Stomach (tissue), 8 donors: ENCODE measurements at regions not wholly inside any gene's neighbourhood (a gene's known extent, or its start where the extent isn't known, plus 50 kb on each side); places are given as distances from the start of the nearest gene placed in this dataset.

Source experiments
- DNase-seq, 2 donors: peaks; one replicate each; pipeline versions ENCODE4 v3.0.0 to v3.0.0-alpha.2; 2013 to 2019
- H3K27ac ChIP-seq, 5 donors: fragments of 200-600 bp in 4 of 5; sonication (generic) in 4 of 5; one replicate each; pipeline ENCODE4 v1.5.1; 2013 to 2019; ENCODE audit warnings: mild to moderate bottlenecking in 1 of 5, moderate library complexity in 1 of 5
- H3K27me3 ChIP-seq, 3 donors: fragments of 200-600 bp; sonication (generic); one replicate each; pipeline ENCODE4 v1.5.1; 2017 to 2019; ENCODE audit warnings: mixed run types in 1 of 3
- H3K36me3 ChIP-seq, 4 donors: fragments of 200-600 bp; sonication (generic); 1 replicate in 3 of 4; 2 replicates in 1 of 4; pipeline ENCODE4 v1.5.1; 2016 to 2019
- H3K4me1 ChIP-seq, 4 donors: fragments of 200-600 bp; sonication (generic); one replicate each; pipeline ENCODE4 v1.5.1; 2016 to 2019
- H3K4me3 ChIP-seq, 4 donors: fragments of 200-600 bp; sonication (generic) in 3 of 4; one replicate each; pipeline ENCODE4 v1.5.1; 2016 to 2019; ENCODE audit warnings: mild to moderate bottlenecking in 1 of 4
- H3K9me3 ChIP-seq, 4 donors: fragments of 200-600 bp; sonication (generic); one replicate each; pipeline ENCODE4 v1.5.1; 2016 to 2019
- EP300 ChIP-seq: sonication (generic); formaldehyde crosslinking; IDR thresholded peaks from one replicate; pipeline ENCODE4 v1.6.1; 2017; ENCODE audit warnings: antibody characterized with exemption
- POLR2A ChIP-seq, 4 donors: fragments of 450-650 bp; IDR thresholded peaks; one replicate each; pipeline ENCODE4 v1.6.1; 2016; ENCODE audit warnings: antibody characterized with exemption in 4 of 4, control low read depth in 2 of 4, mild to moderate bottlenecking in 1 of 4, moderate library complexity in 1 of 4
- POLR2AphosphoS5 ChIP-seq, 3 donors: sonication (generic); formaldehyde crosslinking; IDR thresholded peaks; one replicate each; pipeline ENCODE4 v1.6.1; 2016; ENCODE audit warnings: antibody characterized with exemption in 3 of 3
- WGBS, 5 donors: extraction: QIAGEN DNeasy Blood & Tissue Kit in 3 of 5; methylation state at CpG; one replicate each; pipeline versions ENCODE4 v1.1.5 to v1.1.7; 2013 to 2018; 5-methylcytosine and 5-hydroxymethylcytosine counted together
- intact Hi-C: fragments of 100-400 bp; cut with DNase I; formaldehyde crosslinking; loops from one replicate; pipeline ENCODE4 v1.15.1; 2023; ENCODE audit warnings: low total_unique reads
- TF ChIP-seq, protein P1 (sequence below), 7 experiments: fragments of 450-650 bp in 4 of 7; fragments of 200-600 bp in 3 of 7; sonication (generic) in 3 of 7; IDR thresholded peaks; one replicate each; pipeline ENCODE4 v1.5.1; 2016 to 2019; ENCODE audit warnings: antibody characterized with exemption in 7 of 7, control low read depth in 2 of 7, mild to moderate bottlenecking in 1 of 7
- donor health status: healthy with polysubstance abuse.
- donor health status: Bipolar disorder and iron deficiency.
- donor health status: healthy.

DNA sequence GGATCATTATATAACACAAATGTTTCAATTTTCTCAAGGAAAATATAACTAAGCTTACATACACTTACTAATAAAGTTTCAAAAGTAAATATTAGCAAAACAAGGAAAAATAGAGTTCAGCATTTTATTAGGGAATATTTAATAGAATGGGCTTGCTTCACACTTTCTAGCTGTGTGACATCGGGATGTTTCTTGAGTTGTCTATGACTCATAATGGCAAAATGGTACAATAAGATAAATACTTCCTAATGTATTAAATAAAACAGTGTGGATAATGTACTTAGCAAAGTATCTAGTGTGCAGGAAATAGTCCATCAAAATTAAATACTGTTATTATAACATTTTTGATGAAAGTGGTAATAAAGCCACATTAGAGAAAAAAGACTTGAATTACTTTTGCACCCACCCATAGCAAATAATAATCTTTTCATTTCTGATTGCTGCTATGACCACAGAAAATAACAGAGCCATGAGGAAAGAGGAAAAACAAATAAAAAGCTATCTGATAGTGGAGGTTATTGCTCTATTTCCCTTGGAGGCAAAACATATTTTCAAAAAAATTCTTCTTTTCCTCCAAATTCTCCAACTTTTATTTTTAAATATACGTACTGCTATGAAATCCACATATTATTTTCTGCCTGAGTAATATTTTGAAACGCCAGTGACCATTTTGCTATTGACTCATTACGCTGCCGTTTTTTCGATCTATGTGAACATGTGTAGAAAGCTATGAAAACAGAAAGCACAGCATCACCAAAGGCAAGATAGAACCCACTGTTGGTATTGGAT is 272.9 kb upstream of the KLF6 start:
- Histone ChIP-seq H3K27me3 (no peaks in the 10 kb centered on the region), H3K9me3 (no peaks in the 10 kb centered on the region), H3K4me3 (no peak overlapping the region), H3K27ac (no peak overlapping the region), H3K4me1 (peaks cover 0 to 34% (median 4%) of the 10 kb centered on the region in 4 donors), H3K36me3 (no peaks in the 10 kb centered on the region)
- TF ChIP-seq POLR2AphosphoS5 (IDR thresholded peaks at IDR 0.05) (no peak), EP300 (no peak), POLR2A (IDR thresholded peaks at IDR 0.05) (no peak)
- TF ChIP-seq, protein P1, sequence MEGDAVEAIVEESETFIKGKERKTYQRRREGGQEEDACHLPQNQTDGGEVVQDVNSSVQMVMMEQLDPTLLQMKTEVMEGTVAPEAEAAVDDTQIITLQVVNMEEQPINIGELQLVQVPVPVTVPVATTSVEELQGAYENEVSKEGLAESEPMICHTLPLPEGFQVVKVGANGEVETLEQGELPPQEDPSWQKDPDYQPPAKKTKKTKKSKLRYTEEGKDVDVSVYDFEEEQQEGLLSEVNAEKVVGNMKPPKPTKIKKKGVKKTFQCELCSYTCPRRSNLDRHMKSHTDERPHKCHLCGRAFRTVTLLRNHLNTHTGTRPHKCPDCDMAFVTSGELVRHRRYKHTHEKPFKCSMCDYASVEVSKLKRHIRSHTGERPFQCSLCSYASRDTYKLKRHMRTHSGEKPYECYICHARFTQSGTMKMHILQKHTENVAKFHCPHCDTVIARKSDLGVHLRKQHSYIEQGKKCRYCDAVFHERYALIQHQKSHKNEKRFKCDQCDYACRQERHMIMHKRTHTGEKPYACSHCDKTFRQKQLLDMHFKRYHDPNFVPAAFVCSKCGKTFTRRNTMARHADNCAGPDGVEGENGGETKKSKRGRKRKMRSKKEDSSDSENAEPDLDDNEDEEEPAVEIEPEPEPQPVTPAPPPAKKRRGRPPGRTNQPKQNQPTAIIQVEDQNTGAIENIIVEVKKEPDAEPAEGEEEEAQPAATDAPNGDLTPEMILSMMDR (IDR thresholded peaks at IDR 0.05): no peak
- intact Hi-C loops: no loop called here
- DNase-seq: no peak
- 85 to 91% (median 89%) methylated on average over 6 of the region's 6 CpGs for WGBS, 5 donors

DNA sequence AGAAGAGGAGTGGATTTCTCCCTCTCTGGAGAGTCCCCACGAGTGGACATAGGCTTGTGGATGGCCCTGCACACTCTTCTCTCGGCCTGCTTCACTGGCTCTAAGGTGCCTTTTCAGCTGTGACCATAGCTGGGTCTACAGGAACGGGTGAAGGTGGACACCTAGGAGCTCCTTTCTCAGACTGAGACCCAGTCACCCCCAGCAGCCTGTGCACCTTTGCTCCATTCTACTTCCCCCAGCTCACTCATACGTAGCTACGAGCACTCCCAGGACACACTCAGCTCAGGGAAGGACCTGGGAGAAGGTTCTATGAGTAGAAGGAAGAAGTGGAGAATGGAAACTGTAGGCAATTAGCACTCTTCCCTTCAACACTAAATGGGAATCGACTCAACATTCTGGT is 272.0 kb upstream of the KLF6 start:
- Histone ChIP-seq H3K9me3 (no peaks in the 10 kb centered on the region), H3K36me3 (no peaks in the 10 kb centered on the region), H3K27ac (no peak overlapping the region), H3K4me3 (no peak overlapping the region), H3K4me1 (peaks cover 0 to 34% (median 4%) of the 10 kb centered on the region in 4 donors), H3K27me3 (no peaks in the 10 kb centered on the region)
- intact Hi-C loops: no loop called here
- TF ChIP-seq POLR2A (IDR thresholded peaks at IDR 0.05): no peak
- TF ChIP-seq EP300: no peak
- TF ChIP-seq, protein P1 (IDR thresholded peaks at IDR 0.05): no peak
- TF ChIP-seq POLR2AphosphoS5 (IDR thresholded peaks at IDR 0.05): no peak
- no peak for DNase-seq
- WGBS, 5 donors: 77 to 91% (median 85%) methylated on average over 6 of the region's 6 CpGs

DNA sequence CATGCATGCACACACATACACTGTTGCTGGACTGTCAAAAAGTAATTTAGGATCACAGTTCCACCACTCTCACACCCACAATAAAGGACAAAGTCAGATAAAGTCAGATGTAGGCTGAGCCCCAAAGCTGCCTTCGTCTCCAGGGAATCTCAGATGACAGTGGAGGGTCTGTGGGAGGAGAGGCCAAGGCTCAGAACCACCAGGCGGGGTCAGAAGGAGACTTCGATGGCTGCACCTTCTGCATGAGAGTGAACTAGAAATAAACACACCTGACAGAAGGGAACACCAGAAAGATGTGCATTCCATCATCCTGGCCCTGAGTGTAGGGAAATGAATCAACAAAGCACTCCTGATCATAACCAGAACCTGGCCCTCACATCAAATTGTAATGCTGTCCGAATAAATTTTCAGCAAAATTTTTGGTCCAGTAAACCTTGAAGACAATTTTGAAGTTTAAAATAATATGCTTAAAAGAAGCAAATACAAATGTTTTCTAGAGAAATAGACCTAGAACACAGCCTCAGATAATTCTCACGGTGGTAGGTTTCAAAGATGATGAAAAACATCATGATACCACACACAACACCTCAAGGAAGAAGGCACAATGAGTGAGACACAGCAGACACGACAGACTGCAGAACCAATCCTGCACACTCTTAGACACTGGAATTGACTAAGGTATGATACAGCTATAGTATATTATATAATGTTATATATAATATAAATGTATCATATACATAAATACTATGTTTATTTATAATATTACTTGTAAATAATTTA is 269.8 kb upstream of the KLF6 start:
- Histone ChIP-seq H3K36me3 (no peaks in the 10 kb centered on the region), H3K9me3 (no peaks in the 10 kb centered on the region), H3K4me1 (peaks cover 0 to 16% (median 4%) of the 10 kb centered on the region in 4 donors), H3K4me3 (no peak overlapping the region), H3K27ac (no peak overlapping the region), H3K27me3 (no peaks in the 10 kb centered on the region)
- WGBS, 5 donors: 85 to 93% (median 93%) methylated on average over 6 of the region's 6 CpGs
- intact Hi-C loops: no loop called here
- DNase-seq: no peak
- TF ChIP-seq POLR2A (IDR thresholded peaks at IDR 0.05): no peak
- TF ChIP-seq, protein P1 (IDR thresholded peaks at IDR 0.05): no peak
- TF ChIP-seq POLR2AphosphoS5 (IDR thresholded peaks at IDR 0.05): no peak
- no peak for TF ChIP-seq EP300

DNA sequence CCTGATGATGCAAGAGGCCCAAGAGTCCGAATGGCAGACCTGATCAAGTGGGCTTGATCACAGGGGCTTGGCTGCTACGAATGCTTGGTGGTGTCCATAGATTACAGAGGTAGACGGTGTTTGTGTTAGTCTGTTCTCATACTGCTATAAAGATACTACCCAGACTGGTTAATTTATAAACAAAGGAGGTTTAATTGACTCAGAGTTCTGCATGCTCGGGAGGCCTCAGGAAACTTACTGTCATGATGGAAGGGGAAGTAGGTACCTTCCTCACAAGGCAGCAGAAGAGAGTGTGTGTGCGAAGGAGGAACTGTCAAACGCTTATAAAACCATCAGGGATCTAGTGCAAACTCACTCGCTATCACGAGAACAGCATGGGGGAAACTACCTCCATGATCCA is 268.9 kb upstream of the KLF6 start:
- WGBS, 5 donors: 84 to 90% (median 88%) methylated on average over 8 of the region's 8 CpGs
- TF ChIP-seq, protein P1 (IDR thresholded peaks at IDR 0.05): no peak
- no peak overlapping the region for H3K27ac ChIP-seq
- H3K36me3 ChIP-seq: no peaks in the 10 kb centered on the region
- no peak for DNase-seq
- peaks cover 0 to 14% (median 4%) of the 10 kb centered on the region in 4 donors for H3K4me1 ChIP-seq
- H3K9me3 ChIP-seq: no peaks in the 10 kb centered on the region
- H3K27me3 ChIP-seq: no peaks in the 10 kb centered on the region
- H3K4me3 ChIP-seq: no peak overlapping the region
- intact Hi-C loops: no loop called here
